Colonic mucosa (tissue), 4 donors: ENCODE measurements at regions not wholly inside any gene's neighbourhood (a gene's known extent, or its start where the extent isn't known, plus 50 kb on each side); places are given as distances from the start of the nearest gene placed in this dataset.

Experiments
- DNase-seq: peaks from one replicate; pipeline ENCODE4 v3.0.0-alpha.2; 2020
- H3K27ac ChIP-seq: fragments of 200-600 bp; one replicate; pipeline ENCODE4 v1.8.0; 2021
- H3K27me3 ChIP-seq: fragments of 200-600 bp; one replicate; pipeline ENCODE4 v1.8.0; 2021
- H3K36me3 ChIP-seq: fragments of 200-600 bp; one replicate; pipeline ENCODE4 v1.8.0; 2021
- H3K4me1 ChIP-seq: fragments of 200-600 bp; one replicate; pipeline ENCODE4 v1.8.0; 2021; ENCODE audit warnings: mild to moderate bottlenecking
- H3K4me3 ChIP-seq: fragments of 200-600 bp; one replicate; pipeline ENCODE4 v1.8.0; 2021
- H3K9ac ChIP-seq, 2 donors: one replicate each; pipeline ENCODE4 v1.7.0; 2013; ENCODE audit warnings: control low read depth in 2 of 2, low read depth in 2 of 2, low read length in 2 of 2
- H3K9me3 ChIP-seq: fragments of 200-600 bp; one replicate; pipeline ENCODE4 v1.8.0; 2021
- CTCF ChIP-seq: fragments of 200-600 bp; IDR thresholded peaks from one replicate; pipeline ENCODE4 v1.8.0; 2022; ENCODE audit warnings: antibody characterized with exemption, mild to moderate bottlenecking
- intact Hi-C: fragments of 100-400 bp; cut with DNase I; formaldehyde crosslinking; loops from one replicate; pipeline ENCODE4 v1.14.1; 2022
- donor health status: healthy.
- donor health status: DM: no; HTN: no; CAD: no.
- donor health status: DM: no; HTN: no; CAD: no.

- peak; percentile 45 for DNase-seq
- Histone ChIP-seq H3K9ac (no peak overlapping the region), H3K9me3 (no peaks in the 10 kb centered on the region), H3K36me3 (no peaks in the 10 kb centered on the region), H3K4me1 (no peaks in the 10 kb centered on the region), H3K4me3 (no peak overlapping the region), H3K27me3 (no peaks in the 10 kb centered on the region), H3K27ac (no peak overlapping the region)
- intact Hi-C loops, result no loop called here
- TF ChIP-seq CTCF, result no peak
Measured at GRCh38 chr2:38187541-38188011, 111.6 kb upstream of the CYP1B1 start.

GRCh38 chr2:38185012-38185491, 109.1 kb upstream of the CYP1B1 start:
- Histone ChIP-seq H3K9me3 (no peaks in the 10 kb centered on the region), H3K27me3 (no peaks in the 10 kb centered on the region), H3K36me3 (no peaks in the 10 kb centered on the region), H3K27ac (peak overlapping the region; percentile 29), H3K4me1 (peaks cover 9% of the 10 kb centered on the region), H3K4me3 (no peak overlapping the region), H3K9ac (no peak overlapping the region)
- no peak for DNase-seq
- TF ChIP-seq CTCF, result no peak
- intact Hi-C loops, result no loop called here

GRCh38 chr2:38182492-38183003, 106.6 kb upstream of the CYP1B1 start:
- DNase-seq, result no peak
- Histone ChIP-seq H3K27me3 (no peaks in the 10 kb centered on the region), H3K9me3 (no peaks in the 10 kb centered on the region), H3K27ac (no peak overlapping the region), H3K4me1 (peaks cover 9% of the 10 kb centered on the region), H3K36me3 (no peaks in the 10 kb centered on the region), H3K9ac (no peak overlapping the region), H3K4me3 (no peak overlapping the region)
- intact Hi-C loops, result no loop called here
- no peak for TF ChIP-seq CTCF

GRCh38 chr2:38181806-38182491, 106.0 kb upstream of the CYP1B1 start:
- Histone ChIP-seq H3K27me3 (no peaks in the 10 kb centered on the region), H3K9ac (no peak overlapping the region), H3K36me3 (no peaks in the 10 kb centered on the region), H3K27ac (no peak overlapping the region), H3K4me1 (peaks cover 9% of the 10 kb centered on the region), H3K4me3 (no peak overlapping the region), H3K9me3 (no peaks in the 10 kb centered on the region)
- TF ChIP-seq CTCF, result no peak
- DNase-seq, result no peak
- intact Hi-C loops, result no loop called here

- intact Hi-C loops, result no loop called here
- Histone ChIP-seq H3K27ac (no peak overlapping the region), H3K4me1 (peaks cover 9% of the 10 kb centered on the region)
Measured at GRCh38 chr2:38180754-38181153, 104.8 kb upstream of the CYP1B1 start.

More at GRCh38 chr2:38180754-38181153, 104.8 kb upstream of the CYP1B1 start:
- no peak overlapping the region for H3K4me3 ChIP-seq
- no peaks in the 10 kb centered on the region for H3K27me3 ChIP-seq
- H3K9ac ChIP-seq, result no peak overlapping the region
- no peak for DNase-seq
- TF ChIP-seq CTCF, result no peak
- H3K36me3 ChIP-seq, result no peaks in the 10 kb centered on the region
- no peaks in the 10 kb centered on the region for H3K9me3 ChIP-seq
